Activated CD4-positive, alpha-beta memory T cell treated with anti-CD3 and anti-CD28 coated beads, Interleukin-2, amount 10 ng/mL, durations not matched to agents 7 days and 5 days (primary cell): ENCODE measurements at regions not wholly inside any gene's neighbourhood (a gene's known extent, or its start where the extent isn't known, plus 50 kb on each side); places are given as distances from the start of the nearest gene placed in this dataset.

Source experiments
- CTCF ChIA-PET: fragments of 350-600 bp; sonication (Branson Sonifier 250); formaldehyde crosslinking; loops from one replicate; lab custom pipeline; 2021; ENCODE audit warnings: antibody characterized with exemption, inconsistent platforms; lab: Charles Lee
- POLR2A ChIA-PET: fragments of 350-600 bp; sonication (Branson Sonifier 250); formaldehyde crosslinking; loops from one replicate; lab custom pipeline; 2021; ENCODE audit warnings: antibody characterized with exemption; lab: Charles Lee
- DNase-seq: peaks from one replicate; pipeline ENCODE4 v3.0.0-alpha.2; 2020
- H3K27ac Mint-ChIP-seq: one replicate; pipeline ENCODE4 v1.8.0; 2021; ENCODE audit warnings: mild to moderate bottlenecking, mixed read lengths
- H3K27me3 Mint-ChIP-seq: one replicate; pipeline ENCODE4 v1.8.0; 2021; ENCODE audit warnings: mixed read lengths
- H3K36me3 Mint-ChIP-seq: one replicate; pipeline ENCODE4 v1.8.0; 2021; ENCODE audit warnings: low read depth, mixed read lengths
- H3K4me1 Mint-ChIP-seq: one replicate; pipeline ENCODE4 v1.8.0; 2021; ENCODE audit warnings: mixed read lengths
- H3K4me3 Mint-ChIP-seq: one replicate; pipeline ENCODE4 v1.8.0; 2021; ENCODE audit warnings: mild to moderate bottlenecking, mixed read lengths
- H3K9me3 Mint-ChIP-seq: one replicate; pipeline ENCODE4 v1.8.0; 2021; ENCODE audit warnings: mixed read lengths

DNA sequence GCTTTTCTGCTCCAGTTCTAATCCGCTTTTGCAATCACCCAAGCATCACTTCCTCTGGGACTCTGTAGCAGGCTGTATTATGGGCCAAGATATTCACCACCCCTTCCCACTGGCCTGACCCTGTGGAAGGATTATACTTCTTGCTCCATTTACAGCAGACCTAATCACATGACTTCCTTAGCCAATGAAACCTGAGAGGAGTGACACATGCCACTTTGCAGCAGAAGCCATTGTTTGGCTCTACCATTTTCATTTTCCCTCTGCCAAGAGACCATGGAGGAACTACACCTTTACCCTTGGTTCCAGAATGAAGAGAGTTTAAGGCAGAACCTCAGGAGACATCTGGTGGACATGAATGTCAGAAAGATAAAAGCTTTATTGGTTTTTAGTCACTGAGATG is 134.9 kb upstream of the HSD17B12 start:
- ChIA-PET CTCF (no interaction called here), POLR2A (no interaction called here)
- Mint-ChIP-seq H3K4me1 (no peaks in the 10 kb centered on the region), H3K27me3 (peaks cover 27% of the 10 kb centered on the region), H3K4me3 (no peak overlapping the region), H3K36me3 (no peaks in the 10 kb centered on the region), H3K27ac (no peak overlapping the region), H3K9me3 (no peaks in the 10 kb centered on the region)
- DNase-seq: no peak

GRCh38 chr11:43546561-43547429 is 133.7 kb upstream of the HSD17B12 start:
- ChIA-PET CTCF (no interaction called here), POLR2A (no interaction called here)
- Mint-ChIP-seq H3K36me3 (no peaks in the 10 kb centered on the region), H3K4me1 (no peaks in the 10 kb centered on the region), H3K4me3 (no peak overlapping the region), H3K9me3 (no peaks in the 10 kb centered on the region), H3K27me3 (peaks cover 31% of the 10 kb centered on the region), H3K27ac (no peak overlapping the region)
- DNase-seq: no peak

DNA sequence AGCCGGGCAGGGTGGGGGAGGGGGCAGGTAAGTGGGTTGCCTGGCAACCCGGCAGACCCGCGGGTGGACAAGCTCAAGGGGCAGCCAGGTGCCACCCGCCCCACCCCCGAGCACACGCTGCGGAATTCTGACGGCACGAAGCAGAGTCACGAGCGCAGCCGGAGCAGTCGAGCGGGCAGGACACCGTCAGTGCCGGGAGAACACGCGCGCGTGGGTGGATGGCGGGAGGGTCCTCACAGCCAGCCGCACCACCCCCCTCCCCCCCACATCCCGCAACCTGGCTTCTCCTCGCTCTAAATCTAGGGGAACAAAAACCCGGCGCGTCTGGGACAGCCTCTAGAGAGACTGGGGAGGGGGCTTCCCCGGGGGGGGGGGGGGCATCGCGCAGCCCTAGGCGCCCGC is 133.1 kb upstream of the HSD17B12 start:
- ChIA-PET CTCF (no interaction called here), POLR2A (no interaction called here)
- Mint-ChIP-seq H3K9me3 (no peaks in the 10 kb centered on the region), H3K27me3 (peaks cover 31% of the 10 kb centered on the region), H3K36me3 (no peaks in the 10 kb centered on the region), H3K4me1 (no peaks in the 10 kb centered on the region), H3K27ac (no peak overlapping the region), H3K4me3 (no peak overlapping the region)
- no peak for DNase-seq

- Mint-ChIP-seq H3K27ac (no peak overlapping the region), H3K4me1 (no peaks in the 10 kb centered on the region), H3K36me3 (no peaks in the 10 kb centered on the region), H3K27me3 (peaks cover 33% of the 10 kb centered on the region), H3K4me3 (no peak overlapping the region), H3K9me3 (no peaks in the 10 kb centered on the region)
- POLR2A ChIA-PET: no interaction called here
- CTCF ChIA-PET: no interaction called here
- no peak for DNase-seq
Observed at GRCh38 chr11:43547889-43548381, 132.6 kb upstream of the HSD17B12 start.

DNA sequence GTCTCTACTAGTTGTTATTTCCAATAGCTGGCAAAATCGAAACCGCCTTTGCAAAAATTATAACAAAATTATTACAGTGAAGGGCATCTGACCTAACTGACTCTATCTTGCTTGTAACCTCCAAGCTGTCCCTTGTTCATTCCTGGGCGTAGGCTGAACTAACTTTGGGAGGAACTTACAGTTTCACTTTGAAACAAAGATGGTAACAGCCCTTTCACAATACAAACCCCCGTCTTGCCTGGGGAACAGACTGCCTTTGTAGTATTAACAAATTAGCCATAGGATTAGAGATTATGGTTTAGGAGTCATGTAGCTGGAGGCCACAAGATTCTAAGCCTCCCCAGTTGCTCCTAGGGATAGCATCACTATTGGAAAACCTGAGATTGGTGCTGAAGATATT is 131.6 kb upstream of the HSD17B12 start:
- DNase-seq: no peak
- no peak overlapping the region for H3K4me3 Mint-ChIP-seq
- ChIA-PET CTCF (no interaction called here), POLR2A (no interaction called here)
- no peaks in the 10 kb centered on the region for H3K9me3 Mint-ChIP-seq
- H3K27me3 Mint-ChIP-seq: peaks cover 42% of the 10 kb centered on the region
- H3K36me3 Mint-ChIP-seq: no peaks in the 10 kb centered on the region
- no peak overlapping the region for H3K27ac Mint-ChIP-seq
- peaks cover 1% of the 10 kb centered on the region for H3K4me1 Mint-ChIP-seq

DNA sequence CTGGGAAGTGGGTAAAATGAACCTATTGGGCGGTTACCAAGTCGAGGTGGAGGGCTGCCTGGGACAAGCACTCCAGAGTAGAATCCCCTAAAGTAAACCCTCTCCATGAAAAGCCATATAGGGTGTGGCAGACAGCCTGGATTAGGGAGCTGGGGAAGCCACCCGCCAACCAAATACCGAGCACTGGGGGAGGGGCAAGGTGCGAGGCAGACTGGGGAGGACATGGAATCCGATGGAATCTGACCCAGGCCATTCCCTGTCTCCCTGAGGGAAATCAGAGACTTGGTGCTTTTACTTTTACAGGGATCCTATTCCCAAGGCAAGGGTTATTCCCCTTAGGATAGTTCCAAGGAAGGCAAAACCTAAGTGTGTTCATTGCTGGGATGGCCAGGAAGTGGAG is 130.9 kb upstream of the HSD17B12 start:
- ChIA-PET CTCF (no interaction called here), POLR2A (no interaction called here)
- Mint-ChIP-seq H3K27ac (no peak overlapping the region), H3K27me3 (peaks cover 48% of the 10 kb centered on the region), H3K9me3 (no peaks in the 10 kb centered on the region), H3K4me1 (peaks cover 3% of the 10 kb centered on the region), H3K4me3 (no peak overlapping the region), H3K36me3 (no peaks in the 10 kb centered on the region)
- DNase-seq: no peak

DNA sequence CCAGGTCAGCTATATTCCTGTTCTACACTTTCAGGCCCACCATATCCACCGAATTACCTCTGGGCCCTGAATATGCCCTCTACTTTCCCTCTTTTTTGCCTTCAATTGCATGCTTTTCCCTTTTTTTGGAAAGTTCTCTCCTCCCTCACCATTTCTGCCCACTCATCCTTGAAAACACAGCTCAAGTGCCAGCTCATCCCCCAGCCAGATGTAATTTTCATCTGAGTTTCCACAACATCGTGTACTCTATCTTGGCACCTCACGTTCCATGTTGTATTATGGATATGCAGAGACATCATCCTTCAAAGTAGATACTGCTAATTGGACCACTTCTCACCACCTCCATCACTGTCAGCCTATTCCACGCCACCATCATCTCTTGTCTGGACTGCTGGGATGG is 129.8 kb upstream of the HSD17B12 start:
- peaks cover 58% of the 10 kb centered on the region for H3K27me3 Mint-ChIP-seq
- H3K4me1 Mint-ChIP-seq: peaks cover 3% of the 10 kb centered on the region
- DNase-seq: no peak
- POLR2A ChIA-PET: no interaction called here
- no peak overlapping the region for H3K27ac Mint-ChIP-seq
- H3K36me3 Mint-ChIP-seq: no peaks in the 10 kb centered on the region
- H3K9me3 Mint-ChIP-seq: no peaks in the 10 kb centered on the region
- no peak overlapping the region for H3K4me3 Mint-ChIP-seq
- CTCF ChIA-PET: interaction anchor here (1.3 kb wide), 1 partner anchor 16 kb away, joined by 3 read pairs; no protein-coding TSS in a partner anchor

- H3K4me1 Mint-ChIP-seq: peaks cover 6% of the 10 kb centered on the region
- H3K27ac Mint-ChIP-seq: no peak overlapping the region
- H3K27me3 Mint-ChIP-seq: peaks cover 72% of the 10 kb centered on the region
- CTCF ChIA-PET: no interaction called here
- no peaks in the 10 kb centered on the region for H3K9me3 Mint-ChIP-seq
- no peak overlapping the region for H3K4me3 Mint-ChIP-seq
- DNase-seq: no peak
- POLR2A ChIA-PET: no interaction called here
- H3K36me3 Mint-ChIP-seq: no peaks in the 10 kb centered on the region
Observed at GRCh38 chr11:43554148-43554473, 126.4 kb upstream of the HSD17B12 start.

DNA sequence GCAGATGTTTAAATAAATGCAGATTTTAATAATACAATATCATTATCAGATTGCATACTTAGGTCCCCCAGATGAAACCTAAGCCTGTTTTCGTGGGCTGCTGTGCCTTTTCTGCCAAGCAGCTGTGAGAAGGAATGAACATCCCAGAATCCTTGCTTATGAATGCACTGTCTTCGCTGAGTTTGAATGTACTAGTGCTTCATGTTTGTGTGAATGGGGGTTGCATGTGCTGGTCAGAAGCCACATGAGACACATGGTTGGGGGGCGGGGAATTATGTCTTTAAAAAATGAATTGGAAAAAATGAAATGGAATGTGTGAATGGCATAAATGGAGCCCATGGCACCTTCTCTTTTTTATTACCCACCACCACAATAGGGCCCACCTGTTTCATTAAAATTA is 125.4 kb upstream of the HSD17B12 start:
- peaks cover 6% of the 10 kb centered on the region for H3K4me1 Mint-ChIP-seq
- no peak for DNase-seq
- H3K36me3 Mint-ChIP-seq: no peaks in the 10 kb centered on the region
- ChIA-PET CTCF (no interaction called here), POLR2A (no interaction called here)
- H3K27me3 Mint-ChIP-seq: peaks cover 71% of the 10 kb centered on the region
- H3K9me3 Mint-ChIP-seq: no peaks in the 10 kb centered on the region
- H3K27ac Mint-ChIP-seq: no peak overlapping the region
- H3K4me3 Mint-ChIP-seq: no peak overlapping the region

- Mint-ChIP-seq H3K4me3 (no peak overlapping the region), H3K9me3 (no peaks in the 10 kb centered on the region), H3K4me1 (peaks cover 6% of the 10 kb centered on the region), H3K27me3 (peaks cover 71% of the 10 kb centered on the region), H3K27ac (no peak overlapping the region), H3K36me3 (no peaks in the 10 kb centered on the region)
- CTCF ChIA-PET: no interaction called here
- POLR2A ChIA-PET: no interaction called here
- DNase-seq: no peak
Observed at GRCh38 chr11:43555816-43556611, 124.5 kb upstream of the HSD17B12 start.

DNA sequence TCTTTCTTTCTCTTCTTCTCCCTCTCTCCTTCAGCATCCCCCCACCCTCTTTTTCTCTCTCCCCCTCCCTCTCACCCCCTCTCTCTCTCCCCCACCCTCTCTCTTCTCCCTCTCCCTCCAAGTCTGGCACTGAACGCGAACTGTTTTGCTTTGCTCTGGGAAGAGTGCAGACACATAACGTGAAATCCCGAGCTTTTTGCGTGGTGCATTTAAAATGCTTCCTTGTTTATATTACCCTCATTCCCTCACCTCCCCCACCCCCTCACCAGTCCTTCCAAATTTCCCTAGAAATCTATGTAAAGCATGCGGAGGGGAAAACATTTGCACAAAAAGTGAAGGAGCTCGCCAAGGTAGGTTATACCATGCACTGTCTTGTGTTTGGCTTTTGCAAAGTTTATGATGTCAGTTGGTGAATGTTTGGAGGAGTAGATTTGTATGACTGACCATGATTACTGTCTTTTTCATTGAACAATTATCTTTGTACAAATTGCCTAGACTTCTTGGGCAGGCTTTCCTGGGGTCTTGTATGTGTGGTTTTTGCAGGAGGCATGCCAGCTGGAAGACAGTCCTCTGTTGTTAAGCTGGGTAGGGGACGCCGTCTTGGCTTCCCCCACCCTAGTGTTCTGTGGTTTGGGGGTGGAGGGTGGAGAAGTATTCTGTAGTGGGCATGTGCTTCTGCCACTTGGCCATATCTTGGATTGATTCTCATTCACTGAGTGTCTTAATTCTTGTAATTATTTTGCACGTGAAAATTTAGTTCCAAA is 123.7 kb upstream of the HSD17B12 start:
- H3K36me3 Mint-ChIP-seq: no peaks in the 10 kb centered on the region
- H3K4me3 Mint-ChIP-seq: no peak overlapping the region
- POLR2A ChIA-PET: no interaction called here
- peaks cover 70% of the 10 kb centered on the region for H3K27me3 Mint-ChIP-seq
- H3K9me3 Mint-ChIP-seq: no peaks in the 10 kb centered on the region
- H3K27ac Mint-ChIP-seq: no peak overlapping the region
- peaks cover 6% of the 10 kb centered on the region for H3K4me1 Mint-ChIP-seq
- CTCF ChIA-PET: interaction anchor here (0.9 kb wide), 1 partner anchor 10 kb away, joined by 4 read pairs; no protein-coding TSS in a partner anchor
- DNase-seq: no peak

DNA sequence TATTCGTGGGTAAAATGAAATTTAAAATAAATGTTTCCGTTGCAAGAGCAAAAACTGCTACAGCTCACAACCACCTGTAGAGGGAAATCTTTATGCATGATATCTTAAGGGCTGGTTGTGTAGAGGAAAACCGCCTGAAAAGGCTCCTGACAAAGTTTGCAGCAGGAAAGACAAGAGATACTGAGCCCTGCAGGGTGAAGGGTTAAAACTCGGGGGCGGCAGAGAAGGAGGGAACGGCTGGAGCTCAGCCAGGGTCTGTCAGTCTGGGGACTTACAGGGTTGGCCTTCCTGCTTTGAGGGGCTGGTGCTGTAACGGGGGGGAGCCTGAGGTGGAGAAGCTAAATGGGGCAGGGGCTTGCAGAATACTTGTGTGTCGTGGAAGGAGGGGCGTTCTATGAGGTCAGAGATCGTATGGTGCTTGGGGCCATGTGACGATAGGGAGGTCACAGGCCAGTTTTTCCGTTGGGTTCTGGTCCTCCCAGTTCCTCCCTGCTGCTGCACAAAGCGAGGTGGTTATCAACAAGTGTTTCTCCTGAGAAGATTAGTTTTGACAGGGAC is 122.9 kb upstream of the HSD17B12 start:
- H3K27ac Mint-ChIP-seq: no peak overlapping the region
- H3K9me3 Mint-ChIP-seq: no peaks in the 10 kb centered on the region
- POLR2A ChIA-PET: no interaction called here
- CTCF ChIA-PET: interaction anchor here (0.9 to 1.0 kb wide), 2 partner anchors 9 to 11 kb away, joined by 3 to 4 read pairs; no protein-coding TSS in a partner anchor
- DNase-seq: no peak
- peaks cover 6% of the 10 kb centered on the region for H3K4me1 Mint-ChIP-seq
- no peaks in the 10 kb centered on the region for H3K36me3 Mint-ChIP-seq
- H3K27me3 Mint-ChIP-seq: peaks cover 70% of the 10 kb centered on the region
- no peak overlapping the region for H3K4me3 Mint-ChIP-seq
